Spleen (tissue), 11 donors: ENCODE measurements at regions not wholly inside any gene's neighbourhood (a gene's known extent, or its start where the extent isn't known, plus 50 kb on each side); places are given as distances from the start of the nearest gene placed in this dataset.
"Not testable (repeated sequence)": the region's sequence is repeated elsewhere in the genome, so short reads cannot be mapped to it uniquely, and the experiment has no call there.

Experiments
- DNase-seq: peaks from one replicate; pipeline ENCODE4 v3.0.0-alpha.2; 2020
- H3K27ac ChIP-seq, 8 donors: fragments of 200-600 bp; sonication (generic) in 7 of 8; 1 replicate in 4 of 8; 2 replicates in 4 of 8; pipeline versions ENCODE4 v1.5.0 to v1.8.0; 2016 to 2021; ENCODE audit warnings: inconsistent platforms in 4 of 8, mild to moderate bottlenecking in 4 of 8, moderate library complexity in 1 of 8
- H3K27me3 ChIP-seq, 7 donors: fragments of 200-600 bp; sonication (generic) in 6 of 7; replicated peaks in 1 of 7; 1 replicate in 4 of 7; 2 replicates in 3 of 7; pipeline versions ENCODE4 v1.5.0 to v1.8.0; 2016 to 2021; ENCODE audit warnings: inconsistent platforms in 3 of 7, mild to moderate bottlenecking in 1 of 7
- H3K36me3 ChIP-seq, 6 donors: fragments of 200-600 bp; sonication (generic) in 5 of 6; 1 replicate in 4 of 6; 2 replicates in 2 of 6; pipeline versions ENCODE4 v1.5.0 to v1.8.0; 2016 to 2021; ENCODE audit warnings: inconsistent platforms in 2 of 6
- H3K4me1 ChIP-seq, 6 donors: fragments of 200-600 bp; sonication (generic) in 5 of 6; 1 replicate in 3 of 6; 2 replicates in 3 of 6; pipeline versions ENCODE4 v1.5.0 to v1.8.0; 2016 to 2021; ENCODE audit warnings: inconsistent platforms in 3 of 6
- H3K4me3 ChIP-seq, 8 donors: fragments of 200-600 bp; sonication (generic) in 7 of 8; 1 replicate in 4 of 8; 2 replicates in 4 of 8; pipeline versions ENCODE4 v1.5.0 to v1.8.0; 2016 to 2021; ENCODE audit warnings: inconsistent platforms in 4 of 8, mild to moderate bottlenecking in 4 of 8, moderate library complexity in 2 of 8
- H3K9me3 ChIP-seq, 8 donors: fragments of 200-600 bp; sonication (generic) in 7 of 8; 1 replicate in 4 of 8; 2 replicates in 4 of 8; pipeline versions ENCODE4 v1.5.0 to v1.8.0; 2016 to 2021; ENCODE audit warnings: inconsistent platforms in 4 of 8
- POLR2A ChIP-seq, 3 donors: fragments of 450-650 bp; IDR thresholded peaks; one replicate each; pipeline ENCODE4 v1.5.1; 2017; ENCODE audit warnings: antibody characterized with exemption in 3 of 3, mild to moderate bottlenecking in 1 of 3
- POLR2AphosphoS5 ChIP-seq, 3 donors: sonication (generic); formaldehyde crosslinking; IDR thresholded peaks; one replicate each; pipeline ENCODE4 v1.5.1; 2017; ENCODE audit warnings: antibody characterized with exemption in 3 of 3
- WGBS, 5 donors: extraction: QIAGEN DNeasy Blood & Tissue Kit in 3 of 5; methylation state at CpG; one replicate each; pipeline versions ENCODE4 v1.1.5 to v1.1.7; 2013 to 2018; 5-methylcytosine and 5-hydroxymethylcytosine counted together
- intact Hi-C: fragments of 100-400 bp; cut with DNase I; formaldehyde crosslinking; loops from one replicate; pipeline ENCODE4 v1.15.0; 2023; ENCODE audit warnings: low total_unique reads
- TF ChIP-seq, protein P1 (sequence below), 11 experiments: fragments of 200-600 bp in 7 of 11; fragments of 450-650 bp in 4 of 11; sonication (generic) in 4 of 11; IDR thresholded peaks in 8 of 11; conservative IDR thresholded peaks in 3 of 11; 1 replicate in 7 of 11; 2 replicates in 4 of 11; pipeline versions ENCODE4 v1.4.0 to v1.8.0; 2016 to 2021; ENCODE audit warnings: antibody characterized with exemption in 11 of 11, inconsistent platforms in 4 of 11, mild to moderate bottlenecking in 1 of 11
- donor health status: healthy with polysubstance abuse.
- donor health status: DM: no; HTN: no; CAD: no; lungs with moderate emphysema.
- donor health status: DM: no; HTN: no; CAD: no.
- donor health status: Bipolar disorder and iron deficiency.
- donor health status: healthy.
- donor health status: DM: no; HTN: no; CAD: no.
- donor health status: DM: yes; HTN: yes; CAD: no.

DNA sequence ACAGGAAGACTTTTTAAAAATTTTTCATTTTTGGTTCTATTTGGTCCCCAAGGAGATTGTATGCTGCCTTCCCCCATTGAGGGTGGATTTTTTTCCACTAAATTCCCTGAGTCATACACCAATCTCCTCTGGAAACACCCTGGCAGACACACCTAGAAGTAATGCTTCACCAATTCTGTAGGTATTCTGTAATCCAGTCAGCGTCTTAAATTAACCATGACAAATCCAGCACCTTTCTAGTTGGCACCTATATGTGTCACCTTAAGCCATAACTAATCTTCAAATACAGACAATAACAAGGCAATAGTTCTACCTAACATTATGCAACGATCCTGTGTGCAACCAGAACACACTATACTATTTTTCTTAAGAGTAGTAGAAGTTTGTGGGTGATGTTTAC lies 459.1 kb upstream of the NDN start:
- H3K9me3 ChIP-seq: peaks cover 0 to 3% (median 0%) of the 10 kb centered on the region in 8 donors
- DNase-seq: no peak
- H3K27ac ChIP-seq: no peak overlapping the region
- intact Hi-C loops: no loop called here
- no peaks in the 10 kb centered on the region for H3K36me3 ChIP-seq
- H3K4me1 ChIP-seq: no peaks in the 10 kb centered on the region
- H3K27me3 ChIP-seq: no peaks in the 10 kb centered on the region
- H3K4me3 ChIP-seq: no peak overlapping the region
- TF ChIP-seq, protein P1, sequence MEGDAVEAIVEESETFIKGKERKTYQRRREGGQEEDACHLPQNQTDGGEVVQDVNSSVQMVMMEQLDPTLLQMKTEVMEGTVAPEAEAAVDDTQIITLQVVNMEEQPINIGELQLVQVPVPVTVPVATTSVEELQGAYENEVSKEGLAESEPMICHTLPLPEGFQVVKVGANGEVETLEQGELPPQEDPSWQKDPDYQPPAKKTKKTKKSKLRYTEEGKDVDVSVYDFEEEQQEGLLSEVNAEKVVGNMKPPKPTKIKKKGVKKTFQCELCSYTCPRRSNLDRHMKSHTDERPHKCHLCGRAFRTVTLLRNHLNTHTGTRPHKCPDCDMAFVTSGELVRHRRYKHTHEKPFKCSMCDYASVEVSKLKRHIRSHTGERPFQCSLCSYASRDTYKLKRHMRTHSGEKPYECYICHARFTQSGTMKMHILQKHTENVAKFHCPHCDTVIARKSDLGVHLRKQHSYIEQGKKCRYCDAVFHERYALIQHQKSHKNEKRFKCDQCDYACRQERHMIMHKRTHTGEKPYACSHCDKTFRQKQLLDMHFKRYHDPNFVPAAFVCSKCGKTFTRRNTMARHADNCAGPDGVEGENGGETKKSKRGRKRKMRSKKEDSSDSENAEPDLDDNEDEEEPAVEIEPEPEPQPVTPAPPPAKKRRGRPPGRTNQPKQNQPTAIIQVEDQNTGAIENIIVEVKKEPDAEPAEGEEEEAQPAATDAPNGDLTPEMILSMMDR (IDR thresholded peaks at IDR 0.05 in 8 of 11, conservative IDR thresholded peaks at IDR 0.05 in 3 of 11): no peak
- TF ChIP-seq POLR2A (IDR thresholded peaks at IDR 0.05) (no peak), POLR2AphosphoS5 (IDR thresholded peaks at IDR 0.05) (no peak)
- 44 to 58% (median 49%) methylated on average over 2 of the region's 2 CpGs for WGBS, 5 donors

DNA sequence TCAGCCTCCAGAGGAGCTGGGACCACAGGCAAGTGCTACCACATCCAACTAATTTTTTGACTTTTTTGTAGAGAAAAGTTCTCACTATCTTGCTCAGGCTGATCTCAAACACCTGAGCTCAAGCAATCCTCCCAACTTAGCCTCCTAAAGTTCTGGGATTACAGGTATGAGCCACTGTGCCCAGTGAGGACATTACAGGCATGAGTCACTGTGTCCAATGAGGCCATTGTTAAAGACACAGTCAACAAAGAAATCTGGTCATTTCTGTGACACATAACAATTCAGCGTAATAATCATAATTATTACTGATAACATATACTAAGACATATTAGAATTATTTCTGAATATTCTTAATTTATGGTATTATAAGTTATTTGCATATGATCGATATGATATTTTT lies 463.4 kb upstream of the NDN start:
- H3K27ac ChIP-seq: no peak overlapping the region
- H3K4me3 ChIP-seq: no peak overlapping the region
- intact Hi-C loops: no loop called here
- TF ChIP-seq, protein P1 (IDR thresholded peaks at IDR 0.05 in 8 of 11, conservative IDR thresholded peaks at IDR 0.05 in 3 of 11): no peak
- TF ChIP-seq POLR2A (IDR thresholded peaks at IDR 0.05) (no peak), POLR2AphosphoS5 (IDR thresholded peaks at IDR 0.05) (no peak)
- 73 to 87% (median 83%) methylated on average over 2 of the region's 2 CpGs for WGBS, 5 donors
- no peaks in the 10 kb centered on the region for H3K9me3 ChIP-seq
- H3K4me1 ChIP-seq: no peaks in the 10 kb centered on the region
- DNase-seq: no peak
- H3K36me3 ChIP-seq: no peaks in the 10 kb centered on the region
- no peaks in the 10 kb centered on the region for H3K27me3 ChIP-seq

DNA sequence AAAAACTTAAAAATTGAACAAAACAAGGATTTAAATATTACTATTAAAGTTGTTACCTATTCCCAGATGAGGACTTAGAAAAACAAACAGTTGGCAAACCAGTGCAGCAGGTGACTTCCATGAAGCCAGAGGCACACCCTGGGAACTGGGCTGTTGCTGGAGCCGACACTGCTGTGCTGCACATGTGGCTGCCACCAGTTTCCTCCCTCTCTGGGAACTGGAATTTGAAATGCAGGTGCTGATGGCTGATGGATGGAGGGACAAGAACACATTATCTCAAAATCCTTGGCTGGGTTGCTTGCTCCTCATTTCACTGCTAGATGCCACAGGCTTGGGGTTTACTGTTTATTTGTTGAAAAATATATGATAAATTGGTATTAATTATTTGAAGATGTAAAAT lies 471.2 kb upstream of the NDN start:
- DNase-seq, intact Hi-C loops, H3K27ac ChIP-seq, H3K4me1 ChIP-seq, H3K4me3 ChIP-seq, H3K27me3 ChIP-seq, H3K36me3 ChIP-seq: not testable (repeated sequence)
- peaks cover 0 to 13% (median 0%) of the 10 kb centered on the region in 8 donors for H3K9me3 ChIP-seq
- 44 to 100% (median 67%) methylated on average over 1 of the region's 1 CpG for WGBS, 5 donors

DNA sequence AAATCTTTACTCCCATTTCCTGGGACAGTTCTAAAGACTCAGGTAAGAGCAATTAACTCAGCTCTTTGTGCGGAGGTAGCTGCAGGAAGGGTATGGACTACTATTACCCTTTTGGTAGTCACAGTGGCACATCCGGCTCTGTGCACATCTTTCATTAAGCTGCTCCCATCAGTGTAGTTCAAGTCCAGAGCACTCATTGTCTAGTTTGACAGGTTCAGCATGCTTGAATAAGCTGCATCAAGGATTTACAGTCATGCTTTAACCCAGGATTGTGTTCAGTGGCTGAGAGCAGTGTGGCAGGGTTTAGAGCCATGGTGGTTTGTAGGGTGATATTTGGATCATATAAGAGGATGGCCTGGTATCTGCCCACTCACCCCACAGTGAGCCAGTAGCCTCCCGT lies 478.4 kb upstream of the NDN start:
- H3K4me3 ChIP-seq, H3K9me3 ChIP-seq, H3K27ac ChIP-seq, H3K36me3 ChIP-seq, DNase-seq, H3K4me1 ChIP-seq, intact Hi-C loops, H3K27me3 ChIP-seq: not testable (repeated sequence)
- WGBS, 5 donors: 76 to 100% (median 83%) methylated on average over 2 to 3 of the region's 3 CpGs

DNA sequence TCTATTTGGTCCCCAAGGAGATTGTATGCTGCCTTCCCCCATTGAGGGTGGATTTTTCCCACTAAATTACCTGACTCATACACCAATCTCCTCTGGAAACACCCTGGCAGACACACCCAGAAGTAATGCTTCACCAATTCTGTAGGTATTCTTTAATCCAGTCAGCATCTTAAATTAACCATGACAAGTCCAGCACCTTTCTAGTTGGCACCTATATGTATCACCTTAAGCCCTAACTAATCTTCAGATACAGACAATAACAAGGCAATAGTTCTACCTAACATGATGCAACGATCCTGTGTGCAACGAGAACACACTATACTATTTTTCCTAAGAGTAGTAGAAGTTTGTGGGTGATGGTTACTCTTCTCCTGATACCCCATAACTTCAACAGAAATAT lies 473.3 kb upstream of the NPAP1 start:
- H3K4me3 ChIP-seq, H3K9me3 ChIP-seq, H3K4me1 ChIP-seq, H3K27me3 ChIP-seq, H3K27ac ChIP-seq, DNase-seq, intact Hi-C loops, H3K36me3 ChIP-seq: not testable (repeated sequence)
- WGBS, 5 donors: 46 to 70% (median 57%) methylated on average over 2 of the region's 2 CpGs

DNA sequence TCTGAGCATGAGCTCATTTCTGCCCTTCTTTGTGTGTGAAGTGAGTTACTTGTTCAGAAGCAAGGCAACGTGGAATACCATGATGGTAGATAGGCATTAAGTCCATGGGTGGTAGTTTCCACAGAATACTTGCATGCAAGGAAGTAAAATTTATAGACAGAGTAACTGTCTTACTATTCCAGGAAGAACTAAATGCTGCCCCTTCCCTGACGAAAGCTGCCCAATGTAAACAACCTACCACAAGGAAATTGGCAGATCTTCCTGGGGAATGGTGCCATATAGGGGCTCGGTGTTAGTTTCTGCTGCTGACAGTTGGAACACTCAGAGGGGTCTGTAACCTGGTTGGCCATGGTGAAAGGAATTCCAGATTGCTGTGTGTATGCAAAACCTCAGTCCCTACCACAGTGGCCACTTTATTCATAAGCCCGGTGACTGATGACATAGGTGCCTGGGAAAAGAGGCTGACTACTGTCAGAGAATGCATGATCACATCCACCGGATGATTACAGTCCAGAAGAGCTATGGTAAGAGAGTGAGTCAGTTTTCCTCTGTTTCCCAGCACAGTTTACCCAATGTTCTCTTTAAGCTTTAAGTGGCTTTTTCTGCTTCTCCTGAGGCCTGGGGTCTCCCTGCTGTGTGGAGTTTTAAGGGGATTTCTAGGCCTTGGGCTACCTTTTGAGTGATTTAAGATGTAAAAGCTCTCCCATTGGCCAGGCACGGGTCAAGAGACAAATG lies 463.7 kb upstream of the NPAP1 start:
- H3K27ac ChIP-seq, H3K4me1 ChIP-seq, H3K4me3 ChIP-seq, intact Hi-C loops, DNase-seq, H3K27me3 ChIP-seq, H3K36me3 ChIP-seq, H3K9me3 ChIP-seq: not testable (repeated sequence)
- WGBS, 5 donors: 57 to 81% (median 67%) methylated on average over 5 to 6 of the region's 6 CpGs
